Sigmoid colon (tissue), 6 donors: ENCODE measurements at regions not wholly inside any gene's neighbourhood (a gene's known extent, or its start where the extent isn't known, plus 50 kb on each side); places are given as distances from the start of the nearest gene placed in this dataset.

Source experiments
- DNase-seq: peaks from one replicate; pipeline ENCODE4 v3.0.0-alpha.2; 2019
- H3K27ac ChIP-seq, 4 donors: fragments of 200-600 bp; sonication (generic); one replicate each; pipeline ENCODE4 v1.5.1; 2016 to 2019; ENCODE audit warnings: mild to moderate bottlenecking in 1 of 4
- H3K27me3 ChIP-seq, 3 donors: fragments of 200-600 bp; sonication (generic); one replicate each; pipeline ENCODE4 v1.5.1; 2019; ENCODE audit warnings: mild to moderate bottlenecking in 1 of 3
- H3K36me3 ChIP-seq, 4 donors: fragments of 200-600 bp; sonication (generic); one replicate each; pipeline ENCODE4 v1.5.1; 2016 to 2019
- H3K4me1 ChIP-seq, 4 donors: fragments of 200-600 bp; sonication (generic); one replicate each; pipeline ENCODE4 v1.5.1; 2017 to 2019
- H3K4me3 ChIP-seq, 4 donors: fragments of 200-600 bp; sonication (generic); one replicate each; pipeline ENCODE4 v1.5.1; 2017 to 2019; ENCODE audit warnings: mild to moderate bottlenecking in 2 of 4, moderate library complexity in 1 of 4
- H3K9me3 ChIP-seq, 4 donors: fragments of 200-600 bp in 3 of 4; sonication (generic) in 3 of 4; one replicate each; pipeline versions ENCODE4 v1.5.1 to v1.6.1; 2013 to 2019
- EP300 ChIP-seq, 4 donors: sonication (generic); formaldehyde crosslinking; IDR thresholded peaks; one replicate each; pipeline ENCODE4 v1.6.1; 2017; ENCODE audit warnings: antibody characterized with exemption in 4 of 4
- POLR2A ChIP-seq, 2 donors: fragments of 450-650 bp; IDR thresholded peaks; one replicate each; pipeline ENCODE4 v1.6.1; 2016; ENCODE audit warnings: antibody characterized with exemption in 2 of 2, mild to moderate bottlenecking in 2 of 2, moderate library complexity in 2 of 2
- POLR2AphosphoS5 ChIP-seq, 4 donors: sonication (generic); formaldehyde crosslinking; IDR thresholded peaks; one replicate each; pipeline ENCODE4 v1.6.1; 2017; ENCODE audit warnings: antibody characterized with exemption in 4 of 4
- WGBS, 2 donors: extraction: QIAGEN DNeasy Blood & Tissue Kit; methylation state at CpG; one replicate each; pipeline ENCODE4 v1.1.7; 2013; 5-methylcytosine and 5-hydroxymethylcytosine counted together
- intact Hi-C: fragments of 100-400 bp; cut with DNase I; formaldehyde crosslinking; loops from one replicate; pipeline ENCODE4 v1.15.1; 2023
- TF ChIP-seq, protein P1 (sequence below), 4 experiments: fragments of 450-650 bp in 3 of 4; fragments of 200-600 bp in 1 of 4; IDR thresholded peaks; one replicate each; pipeline ENCODE4 v1.5.1; 2016 to 2019; ENCODE audit warnings: antibody characterized with exemption in 4 of 4, mild to moderate bottlenecking in 3 of 4, moderate library complexity in 2 of 4
- donor health status: healthy with polysubstance abuse.
- donor health status: healthy.

DNA sequence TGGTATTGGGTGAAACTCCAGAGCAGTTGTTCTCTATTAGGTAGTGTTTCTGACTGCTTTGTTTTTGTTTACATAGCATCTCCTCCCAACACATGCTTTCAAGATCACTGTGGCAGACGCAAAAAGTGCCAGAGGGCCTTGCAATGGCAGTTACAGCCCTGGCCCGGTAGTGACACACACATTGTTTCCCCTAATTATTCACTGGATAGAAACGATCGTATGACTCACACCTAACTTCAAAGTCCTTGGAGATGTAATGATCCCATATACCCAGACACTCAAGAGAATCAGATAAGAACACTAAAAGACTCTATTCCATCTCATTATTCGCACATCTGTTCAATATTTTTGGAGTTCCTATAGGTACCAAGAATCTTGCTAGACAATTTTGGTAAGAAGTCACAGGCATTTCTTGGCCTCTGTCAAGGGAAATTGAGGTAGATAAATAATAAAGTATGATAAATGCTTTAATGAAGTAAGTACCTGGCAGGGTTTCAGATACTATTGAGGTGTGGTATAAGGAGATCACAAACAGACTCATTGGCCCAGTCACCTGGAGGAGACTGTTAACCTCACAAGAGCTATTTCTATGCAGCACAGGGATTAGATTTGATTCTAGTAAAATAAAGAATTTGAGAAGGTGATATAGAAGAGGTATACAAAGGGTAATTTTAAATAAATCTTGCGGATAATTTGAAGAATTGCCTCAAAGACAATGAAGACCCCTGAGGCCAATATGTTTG is 485.3 kb downstream of the SLITRK6 start:
- TF ChIP-seq POLR2A (IDR thresholded peaks at IDR 0.05) = no peak
- no peak for TF ChIP-seq POLR2AphosphoS5 (IDR thresholded peaks at IDR 0.05)
- TF ChIP-seq EP300 (IDR thresholded peaks at IDR 0.05) = no peak
- TF ChIP-seq, protein P1, sequence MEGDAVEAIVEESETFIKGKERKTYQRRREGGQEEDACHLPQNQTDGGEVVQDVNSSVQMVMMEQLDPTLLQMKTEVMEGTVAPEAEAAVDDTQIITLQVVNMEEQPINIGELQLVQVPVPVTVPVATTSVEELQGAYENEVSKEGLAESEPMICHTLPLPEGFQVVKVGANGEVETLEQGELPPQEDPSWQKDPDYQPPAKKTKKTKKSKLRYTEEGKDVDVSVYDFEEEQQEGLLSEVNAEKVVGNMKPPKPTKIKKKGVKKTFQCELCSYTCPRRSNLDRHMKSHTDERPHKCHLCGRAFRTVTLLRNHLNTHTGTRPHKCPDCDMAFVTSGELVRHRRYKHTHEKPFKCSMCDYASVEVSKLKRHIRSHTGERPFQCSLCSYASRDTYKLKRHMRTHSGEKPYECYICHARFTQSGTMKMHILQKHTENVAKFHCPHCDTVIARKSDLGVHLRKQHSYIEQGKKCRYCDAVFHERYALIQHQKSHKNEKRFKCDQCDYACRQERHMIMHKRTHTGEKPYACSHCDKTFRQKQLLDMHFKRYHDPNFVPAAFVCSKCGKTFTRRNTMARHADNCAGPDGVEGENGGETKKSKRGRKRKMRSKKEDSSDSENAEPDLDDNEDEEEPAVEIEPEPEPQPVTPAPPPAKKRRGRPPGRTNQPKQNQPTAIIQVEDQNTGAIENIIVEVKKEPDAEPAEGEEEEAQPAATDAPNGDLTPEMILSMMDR (IDR thresholded peaks at IDR 0.05) = no peak
- WGBS, 2 donors = 48 to 68% methylated on average over 6 of the region's 6 CpGs
- no peaks in the 10 kb centered on the region for H3K9me3 ChIP-seq
- H3K27me3 ChIP-seq = no peaks in the 10 kb centered on the region
- no peak for DNase-seq
- no peak overlapping the region for H3K27ac ChIP-seq
- H3K36me3 ChIP-seq = no peaks in the 10 kb centered on the region
- H3K4me1 ChIP-seq = peaks cover 0 to 8% (median 0%) of the 10 kb centered on the region in 4 donors
- intact Hi-C loops = no loop called here
- no peak overlapping the region for H3K4me3 ChIP-seq

DNA sequence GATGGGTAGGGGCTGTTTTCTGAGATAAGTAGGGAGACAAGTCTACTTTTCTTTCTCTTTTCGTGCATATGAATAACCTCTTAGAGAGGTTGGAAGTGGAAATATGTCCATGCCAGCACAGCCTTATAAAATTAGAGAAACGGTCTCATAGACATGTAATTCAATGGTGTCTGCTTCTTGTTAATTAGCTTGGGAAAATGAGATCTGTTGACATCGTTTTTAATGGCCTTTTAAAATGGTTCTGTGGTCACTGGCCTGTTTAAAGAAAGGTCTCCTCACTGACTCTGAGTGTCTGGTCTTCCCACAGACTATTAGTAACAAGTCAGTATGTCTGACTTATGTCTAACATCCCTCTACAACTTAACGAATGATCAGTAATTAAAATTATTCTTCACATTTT is 487.1 kb downstream of the SLITRK6 start:
- H3K4me3 ChIP-seq = no peak overlapping the region
- 64 to 72% methylated on average over 4 of the region's 4 CpGs for WGBS, 2 donors
- no peaks in the 10 kb centered on the region for H3K27me3 ChIP-seq
- no peak for TF ChIP-seq EP300 (IDR thresholded peaks at IDR 0.05)
- TF ChIP-seq, protein P1 (IDR thresholded peaks at IDR 0.05) = no peak
- TF ChIP-seq POLR2AphosphoS5 (IDR thresholded peaks at IDR 0.05) = no peak
- no peak for TF ChIP-seq POLR2A (IDR thresholded peaks at IDR 0.05)
- intact Hi-C loops = no loop called here
- no peak for DNase-seq
- peaks cover 0 to 8% (median 0%) of the 10 kb centered on the region in 4 donors for H3K4me1 ChIP-seq
- H3K27ac ChIP-seq = no peak overlapping the region
- no peaks in the 10 kb centered on the region for H3K9me3 ChIP-seq
- H3K36me3 ChIP-seq = no peaks in the 10 kb centered on the region

DNA sequence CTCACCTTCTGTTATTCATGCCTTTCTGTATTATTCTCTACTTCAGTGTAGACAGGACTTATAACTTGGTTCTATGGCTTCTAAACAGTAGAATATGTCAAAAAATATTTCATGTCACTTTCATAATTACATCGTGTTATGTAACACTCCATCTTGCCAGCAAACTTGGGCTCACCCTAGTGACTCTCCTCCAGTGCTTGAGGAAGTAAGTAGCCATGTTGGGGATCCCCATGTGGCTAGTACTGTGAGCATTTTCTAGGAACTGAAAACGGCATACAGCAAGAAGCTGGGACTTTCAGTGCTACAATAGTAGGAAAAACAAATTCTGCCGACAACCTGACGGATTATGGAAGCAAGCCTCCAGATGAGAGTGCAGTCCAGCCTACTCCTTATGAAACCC is 495.6 kb downstream of the SLITRK6 start:
- DNase-seq = no peak
- 60 to 61% methylated on average over 4 of the region's 4 CpGs for WGBS, 2 donors
- Histone ChIP-seq H3K9me3 (no peaks in the 10 kb centered on the region), H3K4me3 (no peak overlapping the region), H3K27ac (no peak overlapping the region), H3K4me1 (no peaks in the 10 kb centered on the region), H3K36me3 (no peaks in the 10 kb centered on the region), H3K27me3 (no peaks in the 10 kb centered on the region)
- no peak for TF ChIP-seq EP300 (IDR thresholded peaks at IDR 0.05)
- intact Hi-C loops = no loop called here

DNA sequence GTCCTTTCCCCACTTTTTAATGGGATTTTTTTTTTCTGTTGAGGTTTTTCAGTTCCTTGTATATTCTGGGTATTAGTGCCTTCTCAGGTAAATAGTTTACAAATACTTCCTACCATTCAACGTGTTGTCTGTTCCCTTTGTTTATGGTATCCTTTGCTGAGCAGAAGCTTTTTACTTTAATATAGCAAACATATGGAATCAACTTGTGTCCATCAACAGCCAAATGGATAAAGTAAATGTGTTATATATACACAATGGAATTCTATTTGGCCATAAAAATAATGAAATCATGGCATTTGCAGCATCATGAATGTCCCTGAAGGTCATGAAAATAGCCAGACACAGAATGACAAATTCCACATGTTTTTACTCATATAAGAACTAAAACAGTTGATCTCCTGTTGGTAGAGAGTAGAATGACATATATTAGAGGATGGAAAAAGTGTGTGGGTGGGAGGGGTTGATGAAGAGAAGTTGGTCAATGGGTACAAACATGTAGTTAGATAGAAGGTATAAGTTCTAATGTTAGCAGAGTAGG is 500.8 kb downstream of the SLITRK6 start:
- no peak for DNase-seq
- no peaks in the 10 kb centered on the region for H3K36me3 ChIP-seq
- no peak overlapping the region for H3K27ac ChIP-seq
- intact Hi-C loops = no loop called here
- no peak for TF ChIP-seq EP300 (IDR thresholded peaks at IDR 0.05)
- TF ChIP-seq POLR2AphosphoS5 (IDR thresholded peaks at IDR 0.05) = no peak
- TF ChIP-seq POLR2A (IDR thresholded peaks at IDR 0.05) = no peak
- TF ChIP-seq, protein P1 (IDR thresholded peaks at IDR 0.05) = no peak
- H3K27me3 ChIP-seq = no peaks in the 10 kb centered on the region
- H3K4me3 ChIP-seq = no peak overlapping the region
- H3K9me3 ChIP-seq = no peaks in the 10 kb centered on the region
- H3K4me1 ChIP-seq = no peaks in the 10 kb centered on the region
- 56 to 71% methylated on average over 1 of the region's 1 CpG for WGBS, 2 donors

DNA sequence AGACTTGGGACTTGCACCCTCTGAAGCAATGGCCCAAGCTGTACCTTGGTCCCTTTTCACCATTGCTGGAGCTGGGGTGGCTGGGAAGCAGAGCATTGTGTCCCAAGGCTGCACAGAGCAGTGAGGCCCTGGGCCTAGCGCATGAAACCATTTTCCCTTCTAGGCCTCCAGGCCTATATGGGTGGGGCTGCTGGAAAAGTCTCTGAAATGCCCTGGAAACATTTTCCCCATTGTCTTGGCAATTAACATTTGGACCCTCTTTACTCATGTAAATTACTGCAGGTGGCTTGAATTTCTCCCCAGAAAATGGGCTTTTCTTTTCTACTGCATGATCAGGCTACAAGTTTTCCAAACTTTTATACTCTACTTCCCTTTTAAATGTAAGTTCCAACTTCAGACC is 510.5 kb downstream of the SLITRK6 start:
- Histone ChIP-seq H3K4me3 (no peak overlapping the region), H3K27me3 (no peaks in the 10 kb centered on the region), H3K36me3 (no peaks in the 10 kb centered on the region), H3K4me1 (no peaks in the 10 kb centered on the region), H3K27ac (no peak overlapping the region), H3K9me3 (no peaks in the 10 kb centered on the region)
- WGBS, 2 donors = 94 to 98% methylated on average over 1 of the region's 1 CpG
- TF ChIP-seq POLR2AphosphoS5 (IDR thresholded peaks at IDR 0.05) (no peak), POLR2A (IDR thresholded peaks at IDR 0.05) (no peak), EP300 (IDR thresholded peaks at IDR 0.05) (no peak)
- TF ChIP-seq, protein P1 (IDR thresholded peaks at IDR 0.05) = no peak
- DNase-seq = no peak
- intact Hi-C loops = no loop called here
